ENCODE measurements at regions not wholly inside any gene's neighbourhood (a gene's known extent, or its start where the extent isn't known, plus 50 kb on each side); places are given as distances from the start of the nearest gene placed in this dataset.
"Not testable (repeated sequence)": the region's sequence is repeated elsewhere in the genome, so short reads cannot be mapped to it uniquely, and the experiment has no call there.

GRCh38 chrX:45505214-45505613 lies 304.5 kb upstream of the DIPK2B start:
- Histone ChIP-seq H3K9ac (ENCODE audit: low read depth in 1 of 2, low read length in 2 of 2) (no peak overlapping the region), H3K9me3 (ENCODE audit: control insufficient read depth in 1 of 2, low read length in 2 of 2) (no peaks in the 10 kb centered on the region), H3K27ac (ENCODE audit: low read depth, low read length) (no peak overlapping the region), H3K27me3 (ENCODE audit: control insufficient read depth in 1 of 2, insufficient read depth in 2 of 2, low read length in 2 of 2) (no peaks in the 10 kb centered on the region), H3K4me3 (ENCODE audit: low read depth in 1 of 2, low read length in 2 of 2) (no peak overlapping the region), H3K4me1 (ENCODE audit: control insufficient read depth in 1 of 2, insufficient read depth in 2 of 2, low read length in 2 of 2) (peaks cover 6 to 19% of the 10 kb centered on the region in 2 donors), H3K36me3 (ENCODE audit: control insufficient read depth in 1 of 2, insufficient read depth in 2 of 2, low read length in 2 of 2) (no peaks in the 10 kb centered on the region)

GRCh38 chrX:45503787-45504362 lies 303.2 kb upstream of the DIPK2B start:
- H3K9me3 ChIP-seq (ENCODE audit: control insufficient read depth in 1 of 2, low read length in 2 of 2); H3K4me3 ChIP-seq (ENCODE audit: low read depth in 1 of 2, low read length in 2 of 2); H3K27ac ChIP-seq (ENCODE audit: low read depth, low read length); H3K27me3 ChIP-seq (ENCODE audit: control insufficient read depth in 1 of 2, insufficient read depth in 2 of 2, low read length in 2 of 2); H3K9ac ChIP-seq (ENCODE audit: low read depth in 1 of 2, low read length in 2 of 2); H3K36me3 ChIP-seq (ENCODE audit: control insufficient read depth in 1 of 2, insufficient read depth in 2 of 2, low read length in 2 of 2): not testable (repeated sequence)
- H3K4me1 ChIP-seq (ENCODE audit: control insufficient read depth in 1 of 2, insufficient read depth in 2 of 2, low read length in 2 of 2), result peaks cover 6 to 19% of the 10 kb centered on the region in 2 donors

GRCh38 chrX:45502396-45502795 lies 301.7 kb upstream of the DIPK2B start:
- Histone ChIP-seq H3K4me3 (ENCODE audit: low read depth in 1 of 2, low read length in 2 of 2) (peak overlapping the region in 1 of 2 donors; percentile 24), H3K36me3 (ENCODE audit: control insufficient read depth in 1 of 2, insufficient read depth in 2 of 2, low read length in 2 of 2) (no peaks in the 10 kb centered on the region), H3K27me3 (ENCODE audit: control insufficient read depth in 1 of 2, insufficient read depth in 2 of 2, low read length in 2 of 2) (no peaks in the 10 kb centered on the region), H3K9ac (ENCODE audit: low read depth in 1 of 2, low read length in 2 of 2) (no peak overlapping the region), H3K4me1 (ENCODE audit: control insufficient read depth in 1 of 2, insufficient read depth in 2 of 2, low read length in 2 of 2) (peaks cover 6 to 19% of the 10 kb centered on the region in 2 donors), H3K27ac (ENCODE audit: low read depth, low read length) (no peak overlapping the region), H3K9me3 (ENCODE audit: control insufficient read depth in 1 of 2, low read length in 2 of 2) (no peaks in the 10 kb centered on the region)

GRCh38 chrX:45497290-45497689 lies 296.6 kb upstream of the DIPK2B start:
- no peak overlapping the region for H3K9ac ChIP-seq (ENCODE audit: low read depth in 1 of 2, low read length in 2 of 2)
- no peaks in the 10 kb centered on the region for H3K36me3 ChIP-seq (ENCODE audit: control insufficient read depth in 1 of 2, insufficient read depth in 2 of 2, low read length in 2 of 2)
- H3K4me3 ChIP-seq (ENCODE audit: low read depth in 1 of 2, low read length in 2 of 2), result no peak overlapping the region
- no peaks in the 10 kb centered on the region for H3K9me3 ChIP-seq (ENCODE audit: control insufficient read depth in 1 of 2, low read length in 2 of 2)
- no peak overlapping the region for H3K27ac ChIP-seq (ENCODE audit: low read depth, low read length)
- H3K4me1 ChIP-seq (ENCODE audit: control insufficient read depth in 1 of 2, insufficient read depth in 2 of 2, low read length in 2 of 2), result peaks cover 0 to 2% of the 10 kb centered on the region in 2 donors
- no peaks in the 10 kb centered on the region for H3K27me3 ChIP-seq (ENCODE audit: control insufficient read depth in 1 of 2, insufficient read depth in 2 of 2, low read length in 2 of 2)

- Histone ChIP-seq H3K27ac (ENCODE audit: low read depth, low read length) (no peak overlapping the region), H3K9ac (ENCODE audit: low read depth in 1 of 2, low read length in 2 of 2) (no peak overlapping the region), H3K4me1 (ENCODE audit: control insufficient read depth in 1 of 2, insufficient read depth in 2 of 2, low read length in 2 of 2) (no peaks in the 10 kb centered on the region), H3K9me3 (ENCODE audit: control insufficient read depth in 1 of 2, low read length in 2 of 2) (no peaks in the 10 kb centered on the region), H3K36me3 (ENCODE audit: control insufficient read depth in 1 of 2, insufficient read depth in 2 of 2, low read length in 2 of 2) (no peaks in the 10 kb centered on the region), H3K4me3 (ENCODE audit: low read depth in 1 of 2, low read length in 2 of 2) (no peak overlapping the region), H3K27me3 (ENCODE audit: control insufficient read depth in 1 of 2, insufficient read depth in 2 of 2, low read length in 2 of 2) (no peaks in the 10 kb centered on the region)
Measured at GRCh38 chrX:45485719-45486118, 285.0 kb upstream of the DIPK2B start.

GRCh38 chrX:45479835-45480422 lies 279.3 kb upstream of the DIPK2B start:
- no peak overlapping the region for H3K9ac ChIP-seq (ENCODE audit: low read depth in 1 of 2, low read length in 2 of 2)
- no peaks in the 10 kb centered on the region for H3K36me3 ChIP-seq (ENCODE audit: control insufficient read depth in 1 of 2, insufficient read depth in 2 of 2, low read length in 2 of 2)
- H3K4me3 ChIP-seq (ENCODE audit: low read depth in 1 of 2, low read length in 2 of 2), result no peak overlapping the region
- H3K27me3 ChIP-seq (ENCODE audit: control insufficient read depth in 1 of 2, insufficient read depth in 2 of 2, low read length in 2 of 2), result no peaks in the 10 kb centered on the region
- H3K9me3 ChIP-seq (ENCODE audit: control insufficient read depth in 1 of 2, low read length in 2 of 2), result no peaks in the 10 kb centered on the region
- H3K4me1 ChIP-seq (ENCODE audit: control insufficient read depth in 1 of 2, insufficient read depth in 2 of 2, low read length in 2 of 2), result no peaks in the 10 kb centered on the region
- no peak overlapping the region for H3K27ac ChIP-seq (ENCODE audit: low read depth, low read length)

- Histone ChIP-seq H3K27ac (ENCODE audit: low read depth, low read length) (no peak overlapping the region), H3K4me1 (ENCODE audit: control insufficient read depth in 1 of 2, insufficient read depth in 2 of 2, low read length in 2 of 2) (no peaks in the 10 kb centered on the region), H3K9me3 (ENCODE audit: control insufficient read depth in 1 of 2, low read length in 2 of 2) (no peaks in the 10 kb centered on the region), H3K9ac (ENCODE audit: low read depth in 1 of 2, low read length in 2 of 2) (no peak overlapping the region), H3K27me3 (ENCODE audit: control insufficient read depth in 1 of 2, insufficient read depth in 2 of 2, low read length in 2 of 2) (no peaks in the 10 kb centered on the region), H3K4me3 (ENCODE audit: low read depth in 1 of 2, low read length in 2 of 2) (no peak overlapping the region), H3K36me3 (ENCODE audit: control insufficient read depth in 1 of 2, insufficient read depth in 2 of 2, low read length in 2 of 2) (no peaks in the 10 kb centered on the region)
Measured at GRCh38 chrX:45479196-45479834, 278.6 kb upstream of the DIPK2B start.

GRCh38 chrX:45472968-45473367 lies 272.3 kb upstream of the DIPK2B start:
- Histone ChIP-seq H3K4me3 (ENCODE audit: low read depth in 1 of 2, low read length in 2 of 2) (no peak overlapping the region), H3K27me3 (ENCODE audit: control insufficient read depth in 1 of 2, insufficient read depth in 2 of 2, low read length in 2 of 2) (no peaks in the 10 kb centered on the region), H3K27ac (ENCODE audit: low read depth, low read length) (no peak overlapping the region), H3K36me3 (ENCODE audit: control insufficient read depth in 1 of 2, insufficient read depth in 2 of 2, low read length in 2 of 2) (no peaks in the 10 kb centered on the region), H3K9ac (ENCODE audit: low read depth in 1 of 2, low read length in 2 of 2) (no peak overlapping the region), H3K4me1 (ENCODE audit: control insufficient read depth in 1 of 2, insufficient read depth in 2 of 2, low read length in 2 of 2) (no peaks in the 10 kb centered on the region), H3K9me3 (ENCODE audit: control insufficient read depth in 1 of 2, low read length in 2 of 2) (no peaks in the 10 kb centered on the region)

- H3K9me3 ChIP-seq (ENCODE audit: control insufficient read depth in 1 of 2, low read length in 2 of 2); H3K27ac ChIP-seq (ENCODE audit: low read depth, low read length); H3K4me3 ChIP-seq (ENCODE audit: low read depth in 1 of 2, low read length in 2 of 2); H3K9ac ChIP-seq (ENCODE audit: low read depth in 1 of 2, low read length in 2 of 2); H3K27me3 ChIP-seq (ENCODE audit: control insufficient read depth in 1 of 2, insufficient read depth in 2 of 2, low read length in 2 of 2); H3K4me1 ChIP-seq (ENCODE audit: control insufficient read depth in 1 of 2, insufficient read depth in 2 of 2, low read length in 2 of 2); H3K36me3 ChIP-seq (ENCODE audit: control insufficient read depth in 1 of 2, insufficient read depth in 2 of 2, low read length in 2 of 2): not testable (repeated sequence)
Measured at GRCh38 chrX:45467537-45467936, 266.9 kb upstream of the DIPK2B start.

GRCh38 chrX:45455732-45456131 lies 255.1 kb upstream of the DIPK2B start:
- not testable (repeated sequence) for H3K9ac ChIP-seq (ENCODE audit: low read depth in 1 of 2, low read length in 2 of 2); H3K4me3 ChIP-seq (ENCODE audit: low read depth in 1 of 2, low read length in 2 of 2); H3K4me1 ChIP-seq (ENCODE audit: control insufficient read depth in 1 of 2, insufficient read depth in 2 of 2, low read length in 2 of 2); H3K36me3 ChIP-seq (ENCODE audit: control insufficient read depth in 1 of 2, insufficient read depth in 2 of 2, low read length in 2 of 2); H3K27ac ChIP-seq (ENCODE audit: low read depth, low read length); H3K27me3 ChIP-seq (ENCODE audit: control insufficient read depth in 1 of 2, insufficient read depth in 2 of 2, low read length in 2 of 2); H3K9me3 ChIP-seq (ENCODE audit: control insufficient read depth in 1 of 2, low read length in 2 of 2)
